PC-3 (cell line): ENCODE measurements at regions not wholly inside any gene's neighbourhood (a gene's known extent, or its start where the extent isn't known, plus 50 kb on each side); places are given as distances from the start of the nearest gene placed in this dataset.

Experiments used
- ATAC-seq: fragments of 200-7000 bp; cut with Tn5 transposase; 2 replicates; pipeline ENCODE4 v1.9.1; 2020; ENCODE audit warnings: mild to moderate bottlenecking, moderate library complexity
- BruUV-seq: library from RNA; stranded (reverse); fragments of 400-500 nt; replicated peaks from 2 replicates; lab custom pipeline; 2021; lab: Mats Ljungman, UMichigan
- CTCF ChIA-PET: fragments of 300-600 bp; sonication (Branson Sonifier 250); formaldehyde crosslinking; loops from one replicate; lab custom pipeline; 2022; ENCODE audit warnings: antibody characterized with exemption; lab: Charles Lee
- POLR2A ChIA-PET: fragments of 300-600 bp; sonication (Branson Sonifier 250); formaldehyde crosslinking; loops from one replicate; lab custom pipeline; 2022; ENCODE audit warnings: antibody characterized with exemption; ENCODE audit not compliant: unreplicated experiment; lab: Charles Lee
- DNase-seq: peaks from one replicate; pipeline ENCODE4 v3.0.0-alpha.2; 2015
- H2AFZ ChIP-seq: fragments of 300-600 bp; sonication (generic); 2 replicates; pipeline ENCODE4 v1.6.0; 2016; ENCODE audit warnings: antibody characterized with exemption, low read length
- H3F3A ChIP-seq: fragments of 300-600 bp; sonication (generic); one replicate; pipeline ENCODE4 v1.6.0; 2017; ENCODE audit warnings: antibody characterized with exemption, low read length, control low read depth, mild to moderate bottlenecking; ENCODE audit not compliant: unreplicated experiment
- H3K27ac ChIP-seq: fragments of 300-600 bp; sonication (generic); 2 replicates; pipeline ENCODE4 v1.5.1; 2016; ENCODE audit warnings: mild to moderate bottlenecking, low read length
- H3K27me3 ChIP-seq: fragments of 300-600 bp; sonication (generic); 2 replicates; pipeline ENCODE4 v1.6.1; 2016; ENCODE audit warnings: low read length, mixed read lengths
- H3K36me3 ChIP-seq: fragments of 300-600 bp; sonication (generic); 2 replicates; pipeline ENCODE4 v1.6.1; 2016; ENCODE audit warnings: low read depth, mixed run types, low read length, mixed read lengths
- H3K4me1 ChIP-seq: fragments of 300-600 bp; sonication (generic); 2 replicates; pipeline ENCODE4 v1.5.1; 2016; ENCODE audit warnings: low read length; ENCODE audit not compliant: insufficient read depth
- H3K4me2 ChIP-seq: fragments of 300-600 bp; sonication (generic); 2 replicates; pipeline ENCODE4 v1.6.0; 2016; ENCODE audit warnings: low read length
- H3K4me3 ChIP-seq: fragments of 300-600 bp; sonication (generic); 2 replicates; pipeline ENCODE4 v1.5.1; 2016; ENCODE audit warnings: mild to moderate bottlenecking, low read length, mixed read lengths
- H3K79me2 ChIP-seq: fragments of 300-600 bp; sonication (generic); 2 replicates; pipeline ENCODE4 v1.6.1; 2017; ENCODE audit warnings: low read length, mixed read lengths
- H3K9ac ChIP-seq: fragments of 300-600 bp; sonication (generic); 2 replicates; pipeline ENCODE4 v1.6.0; 2016; ENCODE audit warnings: mild to moderate bottlenecking, low read length
- H3K9me2 ChIP-seq: fragments of 300-600 bp; sonication (generic); replicated peaks from 2 replicates; pipeline ENCODE4 v1.6.1; 2016; ENCODE audit warnings: mixed run types, low read length, mixed read lengths
- H3K9me3 ChIP-seq: fragments of 300-600 bp; sonication (generic); 2 replicates; pipeline ENCODE4 v1.6.1; 2016; ENCODE audit warnings: low read length, mixed read lengths
- H4K20me1 ChIP-seq: fragments of 300-600 bp; sonication (generic); 2 replicates; pipeline ENCODE4 v1.6.1; 2016; ENCODE audit warnings: low read length, mixed read lengths
- CTCF ChIP-seq: fragments of 300-600 bp; sonication (generic); conservative IDR thresholded peaks from 2 replicates; pipeline ENCODE4 v1.5.1; 2017; ENCODE audit warnings: antibody characterized with exemption, low read depth, mild to moderate bottlenecking, low read length
- EZH2 ChIP-seq: fragments of 300-600 bp; sonication (generic); IDR thresholded peaks from one replicate; pipeline ENCODE4 v1.6.1; 2017; ENCODE audit warnings: antibody characterized with exemption, mild to moderate bottlenecking, low read length; ENCODE audit not compliant: unreplicated experiment
- EZH2phosphoT487 ChIP-seq: fragments of 300-600 bp; sonication (generic); IDR thresholded peaks from 2 replicates; pipeline ENCODE4 v1.6.1; 2018; ENCODE audit warnings: mild to moderate bottlenecking, antibody characterized with exemption, low read length, borderline replicate concordance
- intact Hi-C: fragments of 100-400 bp; cut with micrococcal nuclease; formaldehyde crosslinking; loops from 2 replicates; pipeline ENCODE4 v1.9.0; 2023

DNA sequence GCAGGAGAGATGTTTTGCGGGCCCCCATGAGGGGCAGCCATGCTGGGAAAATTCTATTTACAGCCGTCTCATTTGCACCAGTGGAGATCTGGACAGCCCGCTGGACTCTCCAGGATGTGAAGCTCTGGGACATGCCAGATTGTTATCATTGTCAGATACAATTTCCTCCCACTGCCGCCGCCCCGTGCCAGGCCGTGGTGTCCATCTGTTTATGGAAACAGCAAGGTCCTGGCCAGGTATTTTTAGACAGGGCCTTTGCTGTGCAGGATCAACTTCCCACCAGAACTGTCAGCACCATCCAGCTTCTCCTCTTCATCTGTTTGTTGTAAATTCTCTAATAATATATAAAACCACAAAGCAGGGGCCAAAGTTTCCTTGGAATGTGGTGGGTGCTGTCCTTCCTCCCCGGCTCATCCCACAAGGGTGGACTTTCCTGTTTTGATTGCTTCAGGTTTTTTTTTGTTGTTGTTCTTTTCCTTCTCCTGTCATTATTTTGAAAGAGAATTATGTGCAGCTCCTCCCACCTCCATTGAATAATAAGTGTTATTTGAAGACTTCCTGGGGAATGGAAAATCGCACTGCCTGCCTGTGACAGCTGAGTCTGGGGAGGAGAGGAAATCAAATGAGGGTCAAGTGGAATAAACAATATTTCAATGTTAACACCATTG lies 398.1 kb downstream of the TNS1 start:
- no peaks in the 10 kb centered on the region for H3K9me2 ChIP-seq
- H3F3A ChIP-seq, result no peaks in the 10 kb centered on the region
- peaks cover 89% of the 10 kb centered on the region for H3K27me3 ChIP-seq
- no peaks in the 10 kb centered on the region for H3K79me2 ChIP-seq
- no peaks in the 10 kb centered on the region for H4K20me1 ChIP-seq
- TF ChIP-seq EZH2 (no peak), EZH2phosphoT487 (no peak), CTCF (no peak)
- no peak overlapping the region for H2AFZ ChIP-seq
- no TSS peak for BruUV-seq
- intact Hi-C loops, result no loop called here
- H3K9ac ChIP-seq, result no peak overlapping the region
- CTCF ChIA-PET, result no interaction called here
- no peaks in the 10 kb centered on the region for H3K4me1 ChIP-seq
- H3K4me2 ChIP-seq, result no peak overlapping the region
- no peaks in the 10 kb centered on the region for H3K36me3 ChIP-seq
- H3K4me3 ChIP-seq, result no peak overlapping the region
- DNase-seq, result no peak
- ATAC-seq, result no peak
- POLR2A ChIA-PET, result no interaction called here
- no peaks in the 10 kb centered on the region for H3K9me3 ChIP-seq
- H3K27ac ChIP-seq, result no peak overlapping the region

DNA sequence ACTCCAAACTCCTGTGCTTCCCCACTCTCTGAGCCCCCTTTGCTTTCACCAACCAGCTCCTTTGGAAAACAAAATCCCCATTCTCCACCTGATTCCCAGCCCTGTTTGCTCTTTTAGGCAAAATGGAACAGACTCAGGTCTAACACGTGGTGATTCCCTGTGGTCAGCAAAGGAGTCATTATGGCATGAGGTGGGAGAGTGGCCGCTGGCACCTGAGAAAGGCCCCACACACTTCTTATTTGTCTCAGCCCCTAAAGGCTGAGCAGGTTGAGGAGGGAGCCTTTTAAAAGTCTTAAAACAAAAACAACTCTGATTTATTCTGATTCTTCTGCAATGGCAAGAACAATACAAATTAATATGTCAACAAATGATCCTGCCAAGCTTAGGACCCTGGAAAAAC lies 401.2 kb downstream of the TNS1 start:
- intact Hi-C loops, result no loop called here
- Histone ChIP-seq H3K4me1 (no peaks in the 10 kb centered on the region), H3K27me3 (peaks cover 99% of the 10 kb centered on the region), H2AFZ (no peak overlapping the region), H3K27ac (no peak overlapping the region), H3K9me2 (no peaks in the 10 kb centered on the region), H3K4me2 (no peak overlapping the region), H3K9ac (no peak overlapping the region), H4K20me1 (no peaks in the 10 kb centered on the region), H3K4me3 (no peak overlapping the region), H3K9me3 (no peaks in the 10 kb centered on the region), H3K36me3 (no peaks in the 10 kb centered on the region), H3K79me2 (no peaks in the 10 kb centered on the region), H3F3A (no peaks in the 10 kb centered on the region)
- no TSS peak for BruUV-seq
- TF ChIP-seq EZH2 (no peak), CTCF (no peak), EZH2phosphoT487 (no peak)
- ATAC-seq (no peak), DNase-seq (no peak)
- POLR2A ChIA-PET, result no interaction called here
- CTCF ChIA-PET, result no interaction called here

DNA sequence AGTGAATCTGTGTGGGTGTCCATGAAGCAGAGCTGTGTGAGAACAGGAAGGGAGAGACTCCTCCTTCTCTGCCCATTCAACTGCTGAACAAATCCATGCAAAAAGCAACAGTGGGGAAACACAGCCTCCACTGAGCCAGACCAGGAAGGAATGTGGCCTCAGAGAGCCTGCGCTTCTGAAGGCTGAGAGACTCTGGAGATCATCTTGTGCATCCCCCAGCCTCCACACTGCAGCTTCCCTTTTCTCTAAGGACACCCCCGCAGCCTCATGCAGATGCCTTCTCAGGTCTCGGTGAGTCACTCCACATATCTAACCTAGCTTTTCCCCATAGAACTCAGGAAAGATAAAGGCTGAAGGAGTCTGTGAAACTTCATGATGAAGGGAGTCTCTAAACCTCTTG lies 402.9 kb downstream of the TNS1 start:
- H3K27ac ChIP-seq, result no peak overlapping the region
- no peaks in the 10 kb centered on the region for H3K4me1 ChIP-seq
- H3K4me3 ChIP-seq, result no peak overlapping the region
- intact Hi-C loops, result no loop called here
- ChIA-PET CTCF (no interaction called here), POLR2A (no interaction called here)
- H2AFZ ChIP-seq, result no peak overlapping the region
- H3F3A ChIP-seq, result no peaks in the 10 kb centered on the region
- no peaks in the 10 kb centered on the region for H4K20me1 ChIP-seq
- H3K9me3 ChIP-seq, result no peaks in the 10 kb centered on the region
- TF ChIP-seq CTCF (no peak), EZH2phosphoT487 (no peak), EZH2 (no peak)
- no peaks in the 10 kb centered on the region for H3K79me2 ChIP-seq
- DNase-seq, result no peak
- no peak overlapping the region for H3K4me2 ChIP-seq
- H3K9me2 ChIP-seq, result no peaks in the 10 kb centered on the region
- H3K9ac ChIP-seq, result no peak overlapping the region
- ATAC-seq, result no peak
- no peaks in the 10 kb centered on the region for H3K36me3 ChIP-seq
- BruUV-seq, result no TSS peak
- peaks cover 100% of the 10 kb centered on the region for H3K27me3 ChIP-seq
